Kidney (tissue), 13 donors: ENCODE measurements at regions not wholly inside any gene's neighbourhood (a gene's known extent, or its start where the extent isn't known, plus 50 kb on each side); places are given as distances from the start of the nearest gene placed in this dataset.

ENCODE experiments used
- DNase-seq, 5 donors: peaks; one replicate each; pipeline ENCODE4 v3.0.0-alpha.2; 2013 to 2020
- FAIRE-seq: peaks from 2 replicates; lab custom pipeline; 2012; peaks lifted over from hg19 to GRCh38; lab: Jason Lieb, UNC
- H3K27ac ChIP-seq, 2 donors: one replicate each; pipeline ENCODE4 v1.7.0; 2013; ENCODE audit warnings: low read depth in 2 of 2, low read length in 2 of 2, inconsistent platforms in 1 of 2
- H3K27me3 ChIP-seq: one replicate; pipeline ENCODE4 v1.7.1; 2013; ENCODE audit warnings: low read length, inconsistent platforms; ENCODE audit not compliant: control insufficient read depth, insufficient read depth
- H3K36me3 ChIP-seq, 3 donors: one replicate each; pipeline versions ENCODE4 v1.7.0 to v1.7.1; 2013; ENCODE audit warnings: low read length in 3 of 3, control low read depth in 1 of 3, inconsistent platforms in 1 of 3; ENCODE audit not compliant: insufficient read depth in 3 of 3, control insufficient read depth in 2 of 3
- H3K4me1 ChIP-seq, 3 donors: one replicate each; pipeline versions ENCODE4 v1.7.0 to v1.7.1; 2013; ENCODE audit warnings: low read length in 3 of 3, inconsistent platforms in 1 of 3, low read depth in 1 of 3; ENCODE audit not compliant: control insufficient read depth in 2 of 3, insufficient read depth in 2 of 3
- H3K4me3 ChIP-seq, 3 donors: one replicate each; pipeline versions ENCODE4 v1.7.0 to v1.8.1; 2013; ENCODE audit warnings: low read length in 3 of 3, control low read depth in 1 of 3, inconsistent platforms in 1 of 3
- H3K9ac ChIP-seq, 3 donors: one replicate each; pipeline versions ENCODE4 v1.7.0 to v1.7.1; 2013; ENCODE audit warnings: low read length in 3 of 3, control low read depth in 1 of 3, inconsistent platforms in 1 of 3
- H3K9me3 ChIP-seq, 3 donors: one replicate each; pipeline versions ENCODE4 v1.7.0 to v1.7.1; 2013; ENCODE audit warnings: low read length in 3 of 3, control low read depth in 1 of 3, inconsistent platforms in 1 of 3; ENCODE audit not compliant: control insufficient read depth in 2 of 3, insufficient read depth in 1 of 3
- intact Hi-C: fragments of 100-400 bp; cut with DNase I; formaldehyde crosslinking; loops from one replicate; pipeline ENCODE4 v1.11.1; 2022
- TF ChIP-seq, protein P1 (sequence below): IDR thresholded peaks from 3 replicates; pipeline ENCODE4 v1.5.1; 2012; ENCODE audit warnings: mild to moderate bottlenecking, moderate library complexity, borderline replicate concordance; ENCODE audit not compliant: insufficient read depth; ENCODE audit errors: extremely low read depth
- donor health status: control.
- donor health status: control.
- donor health status: control.
- donor health status: control.
- donor health status: control.
- donor health status: DM: yes; HTN: yes; CAD: no.
- donor health status: Normal renal cell carcinoma (clear cell type).

GRCh38 chr1:157409927-157410326, 142.4 kb downstream of the FCRL5 start:
- H3K9me3 ChIP-seq, result no peaks in the 10 kb centered on the region
- no peak overlapping the region for H3K27ac ChIP-seq
- intact Hi-C loops, result no loop called here
- no peak overlapping the region for H3K4me3 ChIP-seq
- H3K27me3 ChIP-seq, result no peaks in the 10 kb centered on the region
- DNase-seq (no peak), FAIRE-seq (no peak)
- no peaks in the 10 kb centered on the region for H3K36me3 ChIP-seq
- no peaks in the 10 kb centered on the region for H3K4me1 ChIP-seq
- no peak overlapping the region for H3K9ac ChIP-seq
- TF ChIP-seq, protein P1, sequence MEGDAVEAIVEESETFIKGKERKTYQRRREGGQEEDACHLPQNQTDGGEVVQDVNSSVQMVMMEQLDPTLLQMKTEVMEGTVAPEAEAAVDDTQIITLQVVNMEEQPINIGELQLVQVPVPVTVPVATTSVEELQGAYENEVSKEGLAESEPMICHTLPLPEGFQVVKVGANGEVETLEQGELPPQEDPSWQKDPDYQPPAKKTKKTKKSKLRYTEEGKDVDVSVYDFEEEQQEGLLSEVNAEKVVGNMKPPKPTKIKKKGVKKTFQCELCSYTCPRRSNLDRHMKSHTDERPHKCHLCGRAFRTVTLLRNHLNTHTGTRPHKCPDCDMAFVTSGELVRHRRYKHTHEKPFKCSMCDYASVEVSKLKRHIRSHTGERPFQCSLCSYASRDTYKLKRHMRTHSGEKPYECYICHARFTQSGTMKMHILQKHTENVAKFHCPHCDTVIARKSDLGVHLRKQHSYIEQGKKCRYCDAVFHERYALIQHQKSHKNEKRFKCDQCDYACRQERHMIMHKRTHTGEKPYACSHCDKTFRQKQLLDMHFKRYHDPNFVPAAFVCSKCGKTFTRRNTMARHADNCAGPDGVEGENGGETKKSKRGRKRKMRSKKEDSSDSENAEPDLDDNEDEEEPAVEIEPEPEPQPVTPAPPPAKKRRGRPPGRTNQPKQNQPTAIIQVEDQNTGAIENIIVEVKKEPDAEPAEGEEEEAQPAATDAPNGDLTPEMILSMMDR, result no peak

DNA sequence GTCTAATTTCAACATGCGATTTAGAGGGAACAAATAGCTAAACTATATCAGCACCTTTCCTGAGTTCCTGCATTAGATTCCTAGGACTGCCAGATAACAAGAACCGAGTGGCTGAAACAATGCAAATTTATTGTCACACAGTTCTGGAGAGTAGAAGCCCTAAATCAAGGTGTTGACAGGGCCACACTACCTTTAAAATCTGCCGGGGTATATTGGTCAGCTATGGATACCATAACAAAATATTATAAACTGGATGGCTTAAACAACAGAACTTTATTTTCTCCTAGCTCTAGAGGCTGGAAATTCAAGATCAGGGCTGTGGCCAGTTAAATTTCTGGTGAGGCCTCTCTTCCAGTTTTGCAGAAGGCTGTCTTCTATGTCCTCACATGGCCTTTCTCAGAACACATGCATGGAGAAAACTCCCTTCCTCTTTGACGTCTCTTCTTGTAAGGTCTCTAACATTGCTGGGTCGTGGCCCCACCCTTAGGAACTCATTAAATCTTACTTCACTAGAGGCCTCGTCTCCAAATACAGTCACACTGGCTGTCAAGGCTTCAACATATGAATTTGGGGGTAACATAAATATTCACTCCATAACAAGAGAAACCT, 144.3 kb downstream of the FCRL5 start:
- DNase-seq, result no peak
- H3K27me3 ChIP-seq, result no peaks in the 10 kb centered on the region
- no peak overlapping the region for H3K4me3 ChIP-seq
- H3K4me1 ChIP-seq, result no peaks in the 10 kb centered on the region
- H3K9me3 ChIP-seq, result no peaks in the 10 kb centered on the region
- no peaks in the 10 kb centered on the region for H3K36me3 ChIP-seq
- no peak overlapping the region for H3K27ac ChIP-seq
- intact Hi-C loops, result no loop called here
- TF ChIP-seq, protein P1, result no peak
- FAIRE-seq, result no peak
- H3K9ac ChIP-seq, result no peak overlapping the region

- intact Hi-C loops, result no loop called here
- no peak for FAIRE-seq
- TF ChIP-seq, protein P1, result no peak
- no peak for DNase-seq
- H3K4me3 ChIP-seq, result no peak overlapping the region
- H3K4me1 ChIP-seq, result no peaks in the 10 kb centered on the region
- no peak overlapping the region for H3K9ac ChIP-seq
- no peaks in the 10 kb centered on the region for H3K36me3 ChIP-seq
- no peaks in the 10 kb centered on the region for H3K27me3 ChIP-seq
- H3K9me3 ChIP-seq, result no peaks in the 10 kb centered on the region
- no peak overlapping the region for H3K27ac ChIP-seq
These were observed 144.9 kb downstream of the FCRL5 start for GRCh38 chr1:157407367-157407766.

- Histone ChIP-seq H3K36me3 (no peaks in the 10 kb centered on the region), H3K9me3 (no peaks in the 10 kb centered on the region), H3K4me1 (no peaks in the 10 kb centered on the region), H3K27me3 (no peaks in the 10 kb centered on the region), H3K27ac (no peak overlapping the region), H3K4me3 (no peak overlapping the region), H3K9ac (no peak overlapping the region)
- intact Hi-C loops, result no loop called here
- DNase-seq, result no peak
- no peak for FAIRE-seq
- TF ChIP-seq, protein P1, result no peak
These were observed 146.7 kb downstream of the FCRL5 start for GRCh38 chr1:157405662-157406061.
